HEK293T (cell line): ENCODE measurements at regions not wholly inside any gene's neighbourhood (a gene's known extent, or its start where the extent isn't known, plus 50 kb on each side); places are given as distances from the start of the nearest gene placed in this dataset.

ENCODE experiments used
- ARNT ChIP-seq: fragments of 450-650 bp; IDR thresholded peaks from 2 replicates; pipeline ENCODE4 v1.6.1; 2017; ENCODE audit warnings: mild to moderate bottlenecking
- ELF4 ChIP-seq: fragments of 450-650 bp; IDR thresholded peaks from 2 replicates; pipeline ENCODE4 v1.6.1; 2017; ENCODE audit warnings: antibody characterized with exemption
- FOXM1 ChIP-seq: fragments of 450-650 bp; IDR thresholded peaks from 2 replicates; pipeline ENCODE4 v1.6.1; 2017; ENCODE audit warnings: mild to moderate bottlenecking, borderline replicate concordance
- HDGF ChIP-seq: fragments of 450-650 bp; IDR thresholded peaks from 2 replicates; pipeline ENCODE4 v1.6.1; 2017; ENCODE audit warnings: antibody characterized with exemption, borderline replicate concordance
- LEF1 ChIP-seq: fragments of 450-650 bp; IDR thresholded peaks from 2 replicates; pipeline ENCODE4 v1.6.1; 2017; ENCODE audit warnings: mild to moderate bottlenecking, borderline replicate concordance
- SUZ12 ChIP-seq: fragments of 450-650 bp; IDR thresholded peaks from 2 replicates; pipeline ENCODE4 v1.6.1; 2016; ENCODE audit warnings: mild to moderate bottlenecking
- ZNF384 ChIP-seq: fragments of 450-650 bp; IDR thresholded peaks from 2 replicates; pipeline ENCODE4 v1.6.1; 2016

- TF ChIP-seq ELF4, result no peak
- TF ChIP-seq ZNF384, result no peak
- no peak for TF ChIP-seq SUZ12
- no peak for TF ChIP-seq FOXM1
- no peak for TF ChIP-seq ARNT
- no peak for TF ChIP-seq HDGF
- TF ChIP-seq LEF1, result no peak
These were observed 183.3 kb upstream of the LMO3 start for GRCh38 chr12:16789204-16789790.
